Panc1 (cell line): ENCODE measurements at regions not wholly inside any gene's neighbourhood (a gene's known extent, or its start where the extent isn't known, plus 50 kb on each side); places are given as distances from the start of the nearest gene placed in this dataset.

Experiments
- POLR2AphosphoS5 ChIP-seq: IDR thresholded peaks from 2 replicates; pipeline ENCODE4 v1.6.1; 2012; ENCODE audit warnings: mild to moderate bottlenecking, low read depth, low read length, moderate library complexity
- REST ChIP-seq, 2 experiments: IDR thresholded peaks; 2 replicates each; pipeline ENCODE4 v1.6.1; 2011 to 2012; ENCODE audit warnings: low read depth in 2 of 2, control low read depth in 1 of 2, low read length in 1 of 2, mild to moderate bottlenecking in 1 of 2, moderate library complexity in 1 of 2; ENCODE audit not compliant: insufficient read depth in 1 of 2
- SIN3A ChIP-seq: IDR thresholded peaks from 2 replicates; pipeline ENCODE4 v1.6.1; 2012; ENCODE audit warnings: low read depth, mild to moderate bottlenecking, low read length, moderate library complexity, borderline replicate concordance; ENCODE audit not compliant: insufficient read depth
- TF ChIP-seq, protein P1 (sequence below): fragments of 450-650 bp; IDR thresholded peaks from 2 replicates; pipeline ENCODE4 v1.5.1; 2017; ENCODE audit warnings: mild to moderate bottlenecking

GRCh38 chr3:75232216-75232615 lies 431.9 kb upstream of the FRG2C start:
- no peak for TF ChIP-seq SIN3A
- TF ChIP-seq, protein P1, sequence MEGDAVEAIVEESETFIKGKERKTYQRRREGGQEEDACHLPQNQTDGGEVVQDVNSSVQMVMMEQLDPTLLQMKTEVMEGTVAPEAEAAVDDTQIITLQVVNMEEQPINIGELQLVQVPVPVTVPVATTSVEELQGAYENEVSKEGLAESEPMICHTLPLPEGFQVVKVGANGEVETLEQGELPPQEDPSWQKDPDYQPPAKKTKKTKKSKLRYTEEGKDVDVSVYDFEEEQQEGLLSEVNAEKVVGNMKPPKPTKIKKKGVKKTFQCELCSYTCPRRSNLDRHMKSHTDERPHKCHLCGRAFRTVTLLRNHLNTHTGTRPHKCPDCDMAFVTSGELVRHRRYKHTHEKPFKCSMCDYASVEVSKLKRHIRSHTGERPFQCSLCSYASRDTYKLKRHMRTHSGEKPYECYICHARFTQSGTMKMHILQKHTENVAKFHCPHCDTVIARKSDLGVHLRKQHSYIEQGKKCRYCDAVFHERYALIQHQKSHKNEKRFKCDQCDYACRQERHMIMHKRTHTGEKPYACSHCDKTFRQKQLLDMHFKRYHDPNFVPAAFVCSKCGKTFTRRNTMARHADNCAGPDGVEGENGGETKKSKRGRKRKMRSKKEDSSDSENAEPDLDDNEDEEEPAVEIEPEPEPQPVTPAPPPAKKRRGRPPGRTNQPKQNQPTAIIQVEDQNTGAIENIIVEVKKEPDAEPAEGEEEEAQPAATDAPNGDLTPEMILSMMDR: no peak
- TF ChIP-seq REST (IDR thresholded peaks at IDR 0.05; ENCODE audit: insufficient read depth in 1 of 2, low read depth in 2 of 2, low read length in 1 of 2): no peak
- TF ChIP-seq POLR2AphosphoS5: no peak
